ENCODE measurements at regions not wholly inside any gene's neighbourhood (a gene's known extent, or its start where the extent isn't known, plus 50 kb on each side); places are given as distances from the start of the nearest gene placed in this dataset.

DNA sequence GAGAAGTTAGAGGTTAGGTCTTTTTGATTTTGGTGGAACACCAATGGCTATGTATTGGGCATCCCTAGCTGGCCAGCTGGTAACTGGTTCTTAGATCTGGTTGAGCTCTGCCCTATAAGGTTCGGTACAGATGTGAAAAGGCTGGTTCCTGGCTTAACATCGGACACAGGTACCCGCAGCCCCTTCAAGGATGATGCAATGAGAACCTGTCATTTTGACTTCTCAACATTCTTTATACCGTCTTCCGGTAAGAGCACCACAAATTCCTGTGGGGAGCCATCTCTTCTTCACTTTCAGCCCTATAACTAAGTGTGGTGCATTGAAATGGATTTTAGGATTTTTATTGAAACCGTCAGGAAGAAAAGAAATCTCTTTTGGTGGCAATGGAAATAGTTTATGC is 222.8 kb downstream of the ADAMTS9 start:
- intact Hi-C loops (cut with micrococcal nuclease), result no loop called here

DNA sequence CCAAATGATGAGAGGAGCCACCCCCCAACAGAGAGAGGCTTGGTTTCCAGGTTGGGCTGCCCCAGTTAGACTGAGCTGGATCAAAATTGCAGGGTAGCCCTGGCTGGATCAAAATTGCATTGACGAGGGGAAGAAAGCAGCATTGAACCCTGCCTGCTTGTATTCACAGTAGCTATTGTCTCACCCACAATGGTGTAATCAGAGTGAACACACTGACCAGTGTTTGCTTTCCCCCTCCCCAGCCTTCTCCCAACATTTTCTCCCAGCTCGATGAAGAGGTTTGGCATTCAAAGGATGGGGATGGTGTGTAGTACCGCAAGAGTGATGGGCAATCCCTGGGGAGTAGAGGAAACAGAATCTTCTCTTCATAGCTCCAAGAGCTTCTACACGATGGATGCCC is 223.8 kb downstream of the ADAMTS9 start:
- intact Hi-C loops (cut with micrococcal nuclease), result loop anchor here (2.0 kb wide), 1 partner anchor 433 kb away; no protein-coding TSS in a partner anchor

DNA sequence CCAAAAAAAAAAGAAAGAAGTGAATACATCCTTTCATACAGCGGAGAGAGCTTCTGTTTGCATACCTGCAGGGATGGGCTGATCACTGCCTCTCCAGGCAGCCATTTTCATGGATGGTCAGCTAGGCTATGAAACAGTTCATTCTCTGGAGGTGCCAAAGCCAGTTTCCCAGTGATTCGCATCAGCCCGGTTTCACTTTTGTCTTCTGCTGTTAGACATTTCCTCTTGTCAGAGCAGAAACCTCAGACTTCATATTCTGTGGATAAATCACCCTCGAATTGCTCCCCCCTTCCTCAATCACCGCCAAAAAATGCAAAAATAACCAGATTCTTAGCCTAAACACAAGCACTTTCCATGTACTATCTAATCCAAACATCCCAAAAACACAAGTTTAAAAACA is 225.6 kb downstream of the ADAMTS9 start:
- intact Hi-C loops (cut with micrococcal nuclease), result loop anchor here (2.0 kb wide), 1 partner anchor 431 kb away; no protein-coding TSS in a partner anchor

DNA sequence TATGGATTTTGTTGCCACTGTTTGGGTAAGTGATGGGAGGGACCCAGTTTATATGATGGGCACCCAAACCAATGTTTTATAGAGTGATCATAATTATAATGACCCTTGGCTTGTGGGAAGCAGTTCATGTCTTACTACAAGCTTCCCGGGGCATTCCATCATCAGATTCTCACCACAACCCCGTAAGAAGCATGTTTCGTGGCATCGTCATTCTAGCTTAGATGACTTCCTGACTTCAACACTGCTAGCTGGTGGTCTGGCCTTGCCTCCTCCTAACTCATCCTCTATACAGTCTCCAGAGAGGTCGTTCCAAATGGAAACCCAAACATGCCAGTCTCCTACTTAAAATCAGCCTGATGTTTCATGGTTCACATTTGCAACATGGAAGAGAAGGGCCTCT is 226.9 kb downstream of the ADAMTS9 start:
- intact Hi-C loops (cut with micrococcal nuclease), result no loop called here

DNA sequence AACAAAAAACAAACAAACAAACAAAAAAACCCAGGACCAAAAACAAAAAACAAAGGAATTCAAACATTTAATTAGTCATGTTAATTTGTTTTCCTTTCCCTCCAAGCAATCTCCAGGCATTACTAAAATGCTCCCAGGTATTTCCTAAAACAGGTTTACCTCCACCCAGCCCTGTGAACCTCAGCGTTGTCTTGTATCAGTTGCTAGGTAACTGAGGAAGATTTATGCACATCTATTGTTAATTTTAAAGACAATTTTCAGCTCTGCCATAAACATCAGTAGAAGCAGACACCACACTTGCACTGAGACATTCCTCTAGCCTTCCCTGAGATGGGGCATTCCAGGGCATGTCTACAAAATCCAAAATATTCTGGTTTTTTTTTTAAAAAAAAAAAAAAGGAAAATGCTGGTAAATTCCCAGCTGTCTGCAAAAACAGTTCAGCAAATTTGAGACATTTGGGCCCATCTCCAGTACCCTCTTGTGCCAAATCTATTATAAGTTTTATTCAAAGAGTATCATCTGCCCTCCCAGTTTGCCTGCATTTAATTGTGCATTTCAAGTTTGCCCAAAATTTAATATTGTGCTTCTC is 227.6 kb downstream of the ADAMTS9 start:
- intact Hi-C loops (cut with micrococcal nuclease), result no loop called here

DNA sequence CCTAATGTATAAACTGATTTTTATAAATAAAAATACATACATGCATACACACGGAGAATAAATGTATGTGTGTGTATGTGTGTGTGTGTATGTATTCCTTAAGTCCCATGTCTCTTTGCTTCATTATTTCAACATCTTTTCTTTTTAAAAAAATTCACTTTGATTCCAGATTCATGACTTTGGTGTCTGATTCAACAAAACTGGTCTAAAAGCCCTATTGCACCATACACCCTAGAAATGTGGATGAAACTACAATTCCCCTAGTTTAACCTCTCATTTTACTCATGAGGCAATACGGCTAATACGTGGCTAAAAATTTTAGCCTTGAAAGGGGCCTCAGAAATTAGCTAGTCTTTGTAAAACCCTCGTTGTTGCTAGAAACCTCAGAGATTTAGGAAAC is 228.1 kb downstream of the ADAMTS9 start:
- intact Hi-C loops (cut with micrococcal nuclease), result no loop called here

DNA sequence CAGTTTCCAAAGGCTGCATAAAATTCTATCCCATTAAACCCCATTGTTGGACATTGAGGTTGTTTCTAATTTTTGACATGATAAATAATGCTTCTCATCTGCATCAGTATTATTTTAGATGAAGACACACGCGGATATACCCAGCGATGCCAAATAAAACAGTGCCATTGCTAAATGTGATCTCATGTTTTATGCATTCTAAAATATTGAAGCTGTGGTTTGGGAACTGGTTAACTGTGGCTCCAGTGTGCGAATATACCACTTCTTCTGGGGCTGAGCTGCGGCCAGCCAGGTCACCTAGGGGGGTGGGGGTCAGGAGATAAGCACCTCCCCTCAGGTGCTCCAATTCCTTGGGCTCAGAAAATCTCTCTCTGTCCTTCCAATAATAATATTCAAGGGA is 230.0 kb downstream of the ADAMTS9 start:
- intact Hi-C loops (cut with micrococcal nuclease), result no loop called here

DNA sequence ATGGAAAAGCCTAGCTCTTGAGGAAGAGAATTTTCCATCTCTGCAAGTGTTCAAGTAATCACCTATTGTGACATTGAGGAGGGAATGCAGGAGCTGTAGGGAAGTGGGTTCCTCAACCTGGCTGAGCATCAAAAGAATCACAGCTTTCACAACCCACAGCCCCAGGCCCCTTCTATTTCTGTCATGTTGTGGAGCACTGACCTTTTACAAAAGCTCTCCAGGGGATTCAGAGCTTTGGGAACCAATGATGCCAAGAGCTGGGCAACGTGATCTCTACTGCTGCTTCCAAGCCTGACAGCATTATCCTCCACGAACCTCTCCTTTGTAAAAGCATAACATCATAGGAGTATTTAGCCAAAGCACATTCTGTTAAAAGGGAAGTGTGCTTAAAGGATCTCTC is 231.1 kb downstream of the ADAMTS9 start:
- intact Hi-C loops (cut with micrococcal nuclease), result no loop called here

DNA sequence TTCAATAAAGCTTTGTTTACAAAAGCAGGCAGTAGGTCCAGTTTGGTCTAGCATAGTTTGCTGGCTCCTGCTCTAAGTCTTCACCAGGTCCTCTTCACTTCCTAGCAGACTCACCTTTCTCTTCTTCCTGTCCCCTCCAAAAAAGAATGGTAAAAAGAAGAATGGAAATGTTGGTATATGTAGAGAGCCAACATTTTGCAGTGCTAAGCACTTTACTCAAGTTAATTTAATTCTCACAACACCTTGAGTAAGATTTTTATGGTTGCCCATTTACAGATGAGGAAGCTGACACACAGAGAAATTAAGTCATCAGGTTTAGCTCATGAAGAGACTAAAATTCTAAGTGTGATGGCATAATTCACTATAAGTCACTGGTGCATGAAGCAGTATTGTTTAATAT is 230.1 kb upstream of the PRICKLE2 start:
- intact Hi-C loops (cut with micrococcal nuclease), result no loop called here

DNA sequence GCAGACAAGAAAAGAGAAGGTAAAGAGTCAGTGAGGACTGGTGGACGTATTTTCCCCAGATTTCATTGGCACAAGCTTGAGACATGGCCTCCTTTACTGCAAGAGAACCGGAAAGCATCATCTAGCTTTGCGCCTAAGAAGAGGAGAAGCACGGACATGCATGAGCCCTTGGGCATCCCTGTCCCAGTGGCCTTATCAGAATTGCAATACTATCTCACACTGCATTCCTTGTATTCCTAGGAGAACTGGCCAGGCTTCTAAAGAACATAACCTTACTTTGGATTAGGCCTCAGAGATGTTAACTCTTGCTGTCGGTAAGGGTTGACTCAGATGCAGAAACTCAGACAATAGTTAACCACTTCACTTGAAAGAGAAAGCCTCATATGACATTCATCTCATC is 229.5 kb upstream of the PRICKLE2 start:
- intact Hi-C loops (cut with micrococcal nuclease), result loop anchor here (1.0 kb wide), 1 partner anchor 33 kb away; no protein-coding TSS in a partner anchor

DNA sequence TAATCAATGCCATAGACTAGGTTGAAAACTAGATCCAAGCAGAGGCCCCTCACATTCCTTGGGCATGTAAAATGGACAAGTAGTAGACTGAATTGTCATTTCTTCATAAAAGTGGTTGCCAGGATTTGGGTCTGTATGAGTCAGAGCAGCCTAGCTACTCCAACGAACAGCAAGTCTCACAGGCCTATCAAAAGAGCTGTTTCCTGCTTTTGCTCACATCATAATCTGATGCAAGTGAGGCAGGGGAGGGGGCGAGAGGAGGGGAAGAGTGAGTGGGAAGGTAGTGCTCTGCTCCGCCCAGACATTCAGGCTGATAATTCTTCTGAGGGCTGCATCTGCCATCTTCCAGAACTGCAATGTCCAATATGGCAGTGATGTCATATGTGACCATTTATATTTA is 228.9 kb upstream of the PRICKLE2 start:
- intact Hi-C loops (cut with micrococcal nuclease), result loop anchor here (1.0 kb wide), 1 partner anchor 33 kb away; no protein-coding TSS in a partner anchor

DNA sequence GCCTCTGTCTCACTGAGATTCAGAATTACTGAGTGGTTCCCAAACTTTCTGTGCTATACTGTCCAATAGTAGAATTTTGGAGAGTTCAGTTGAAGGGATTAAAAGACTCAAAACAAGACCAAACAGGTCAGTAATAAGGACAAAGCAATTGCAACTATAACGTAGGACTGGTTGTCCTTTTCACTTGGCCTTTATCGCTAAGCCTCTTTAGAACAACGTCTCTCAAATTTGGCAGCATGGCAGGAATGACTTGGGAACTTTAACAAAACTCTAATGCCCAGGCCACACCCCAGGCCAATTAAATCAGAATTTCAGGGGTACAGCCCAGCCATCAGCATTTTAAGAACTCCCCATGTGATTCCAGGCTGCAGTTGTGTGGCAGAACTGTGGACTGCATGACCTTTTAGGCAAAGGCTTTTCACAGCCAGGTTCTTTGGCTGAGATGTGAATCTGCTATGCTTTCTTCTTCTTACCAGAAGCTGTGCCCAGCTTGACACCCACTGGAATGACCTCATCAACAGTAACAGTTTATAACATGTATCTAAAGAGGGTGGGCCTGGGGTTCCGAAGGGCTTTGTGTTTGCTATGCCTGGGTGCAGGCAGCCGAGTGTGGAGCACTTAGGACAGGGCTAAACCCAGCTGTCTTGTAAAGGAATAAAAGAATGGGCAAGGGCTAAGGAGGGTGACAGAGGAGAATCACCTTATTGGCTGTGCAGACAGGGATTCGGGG is 226.2 kb upstream of the PRICKLE2 start:
- intact Hi-C loops (cut with micrococcal nuclease), result no loop called here

DNA sequence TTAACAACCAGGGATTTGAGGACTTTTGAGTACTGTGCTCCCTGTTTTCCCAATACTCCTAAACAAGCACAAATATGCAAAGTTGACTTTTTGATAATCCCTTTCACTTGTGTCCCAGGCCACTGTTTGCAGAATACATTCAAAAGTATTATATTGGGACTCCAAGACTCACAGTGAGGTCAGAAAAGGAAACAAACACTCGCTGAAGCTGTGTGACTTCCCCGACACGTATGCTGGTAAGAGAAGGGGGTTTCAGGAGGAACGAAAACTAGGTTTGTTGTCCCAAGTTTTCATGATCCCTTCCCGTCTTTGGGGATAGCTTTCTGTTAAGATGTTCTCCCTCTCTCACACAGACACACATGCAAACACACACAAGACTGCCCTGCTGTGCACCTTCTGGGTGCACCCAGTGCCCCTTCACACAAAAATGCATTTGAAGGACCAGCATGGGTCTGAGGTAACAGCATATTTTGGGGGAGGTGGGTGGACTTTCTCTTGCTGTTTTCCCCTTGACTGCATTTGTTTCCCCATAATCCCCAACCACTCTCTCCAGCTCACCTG is 225.2 kb upstream of the PRICKLE2 start:
- intact Hi-C loops (cut with micrococcal nuclease), result no loop called here

DNA sequence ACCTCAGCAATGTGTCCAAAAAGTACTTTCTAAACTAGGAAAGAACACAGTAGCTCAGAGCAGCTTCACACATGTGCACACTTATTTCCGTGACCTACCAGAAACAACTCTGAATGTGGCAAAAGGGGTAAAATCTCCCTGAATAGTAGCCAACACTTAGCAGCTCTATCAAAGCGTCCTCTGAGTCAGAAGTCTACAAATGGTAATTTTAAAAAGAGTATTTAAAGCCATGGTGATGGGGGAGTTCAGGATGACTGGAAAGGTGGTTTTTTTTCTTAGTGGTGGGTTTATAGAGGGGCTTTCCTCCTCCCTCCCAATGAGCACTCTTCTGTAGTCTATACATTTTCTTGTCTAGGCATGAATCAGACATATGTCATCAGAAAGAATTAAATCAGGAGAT is 223.8 kb upstream of the PRICKLE2 start:
- intact Hi-C loops (cut with micrococcal nuclease), result no loop called here

DNA sequence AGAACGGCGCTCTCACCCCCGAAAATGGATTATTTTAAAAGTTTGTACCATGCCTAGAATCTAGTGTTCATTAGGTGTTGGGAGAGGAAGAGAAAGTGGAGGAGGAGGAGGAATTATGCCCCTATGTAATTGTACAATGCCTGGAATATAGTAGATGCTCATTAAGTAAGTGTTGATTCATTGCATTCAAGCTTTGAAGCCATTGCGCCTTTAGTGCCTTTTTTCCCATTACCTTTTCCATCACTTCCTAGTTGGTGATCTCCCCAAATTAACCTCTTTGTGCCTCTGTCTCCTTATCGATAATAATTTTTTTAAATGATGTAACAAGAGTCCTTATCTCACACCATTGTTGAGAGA is 220.7 kb upstream of the PRICKLE2 start:
- intact Hi-C loops (cut with micrococcal nuclease), result no loop called here

DNA sequence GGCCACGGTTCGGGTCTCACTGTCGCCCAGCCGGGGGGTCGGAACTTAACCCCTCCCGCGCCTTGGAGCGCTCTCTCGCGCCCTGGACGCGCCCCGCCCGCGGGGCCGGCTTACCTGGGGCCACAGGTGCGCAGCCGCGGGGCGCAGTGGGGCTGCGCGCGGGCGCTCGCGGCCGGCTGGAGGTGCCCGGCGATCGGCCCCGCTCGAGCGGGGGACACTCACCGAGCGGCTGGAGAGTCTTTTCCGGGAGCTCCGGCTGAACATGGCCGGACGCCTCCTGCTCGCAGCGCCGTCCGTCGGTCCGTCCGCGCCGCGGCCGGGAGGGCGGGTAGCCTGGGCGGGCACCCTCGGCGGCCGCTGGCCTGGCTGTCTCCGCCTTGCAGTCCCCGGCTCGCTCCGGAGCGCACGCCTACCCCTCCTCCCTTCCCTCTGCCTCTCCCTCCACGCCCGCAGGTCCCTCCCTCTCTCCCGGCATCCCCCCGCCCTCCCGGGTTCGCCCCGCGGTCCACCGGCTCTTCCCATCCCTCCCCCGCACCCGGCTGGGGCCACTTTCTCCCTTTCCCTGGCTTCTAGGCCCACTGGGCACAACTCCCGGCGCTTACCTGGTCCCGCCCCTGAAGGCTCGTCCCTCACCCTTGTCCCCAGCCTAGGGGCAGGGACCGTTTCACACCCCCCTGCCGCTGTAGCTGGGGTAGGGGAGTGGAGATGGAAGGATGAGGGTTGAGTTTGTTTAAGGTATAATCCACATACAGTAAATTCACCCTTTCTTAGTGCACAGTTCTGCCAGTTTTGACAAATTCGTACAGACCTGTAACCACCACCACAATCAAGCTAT is 220.1 kb upstream of the PRICKLE2 start:
- intact Hi-C loops (cut with micrococcal nuclease), result no loop called here

DNA sequence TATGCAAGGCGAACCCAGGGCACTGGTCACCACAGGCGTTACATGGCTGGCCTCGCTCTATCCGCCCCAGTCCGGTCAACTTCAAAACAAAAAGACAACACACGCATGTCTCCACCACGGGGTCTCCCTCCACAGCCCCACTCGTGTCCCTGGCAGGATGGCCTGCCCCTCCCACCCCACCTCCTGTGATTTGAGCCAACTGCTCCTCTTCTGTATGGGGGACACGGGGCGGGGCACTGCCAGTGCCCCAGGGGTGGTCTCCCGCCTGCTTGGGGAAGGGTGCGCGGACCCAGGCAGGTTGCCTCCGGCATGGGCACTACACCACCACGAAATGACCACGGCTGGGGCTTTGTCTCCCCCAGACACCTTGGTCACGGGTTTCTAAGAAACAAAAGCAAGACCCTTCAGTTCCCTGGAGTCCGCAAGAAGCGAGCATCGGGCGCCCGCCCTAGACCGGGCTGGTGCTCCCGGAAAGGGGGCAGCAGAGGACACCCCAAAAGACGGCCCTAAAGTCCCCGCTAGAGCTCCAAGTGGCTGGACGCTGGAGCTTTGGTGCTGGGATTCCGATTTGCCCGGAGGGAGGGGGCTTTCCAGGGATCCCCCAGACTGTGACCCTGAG is 219.3 kb upstream of the PRICKLE2 start:
- intact Hi-C loops (cut with micrococcal nuclease), result no loop called here

DNA sequence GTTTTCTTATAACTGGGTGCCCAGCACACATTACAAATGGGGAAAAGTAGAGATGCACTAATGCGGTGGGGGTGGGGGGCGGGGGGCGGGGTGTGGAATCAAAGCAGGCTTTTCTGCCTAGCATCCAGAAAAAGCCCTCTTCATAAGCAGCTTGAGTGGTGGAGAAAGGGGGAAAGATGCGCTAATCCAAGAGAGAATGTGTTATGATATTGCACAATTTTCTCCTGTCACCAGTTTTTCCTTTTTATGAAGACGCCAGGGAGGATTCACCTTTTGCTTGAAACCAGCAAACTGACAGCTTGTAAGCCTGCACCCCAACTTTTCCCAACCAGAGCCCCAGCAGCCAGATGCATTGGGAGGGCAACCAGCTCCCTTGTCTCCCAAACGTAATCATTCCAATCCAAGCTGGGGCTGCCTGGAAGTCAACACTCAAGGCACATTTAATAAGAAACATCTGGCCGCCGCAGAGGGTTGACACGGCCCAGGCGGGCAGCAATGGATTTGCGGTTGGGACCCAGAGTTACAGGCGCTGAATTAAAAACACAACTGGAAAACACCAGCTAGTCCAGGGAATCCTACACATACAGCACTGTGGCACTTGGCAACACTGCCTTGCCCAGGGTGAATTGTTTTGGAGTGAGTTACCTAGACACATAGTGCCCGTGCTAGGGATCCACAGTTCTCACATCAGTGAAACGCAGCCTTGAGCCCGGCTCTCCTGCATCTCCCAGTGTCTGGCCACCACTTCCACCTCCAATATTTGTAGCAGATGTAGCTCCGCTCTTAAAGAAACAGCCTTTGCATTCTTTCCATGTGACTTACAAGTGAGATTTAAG is 218.5 kb upstream of the PRICKLE2 start:
- intact Hi-C loops (cut with micrococcal nuclease), result no loop called here

DNA sequence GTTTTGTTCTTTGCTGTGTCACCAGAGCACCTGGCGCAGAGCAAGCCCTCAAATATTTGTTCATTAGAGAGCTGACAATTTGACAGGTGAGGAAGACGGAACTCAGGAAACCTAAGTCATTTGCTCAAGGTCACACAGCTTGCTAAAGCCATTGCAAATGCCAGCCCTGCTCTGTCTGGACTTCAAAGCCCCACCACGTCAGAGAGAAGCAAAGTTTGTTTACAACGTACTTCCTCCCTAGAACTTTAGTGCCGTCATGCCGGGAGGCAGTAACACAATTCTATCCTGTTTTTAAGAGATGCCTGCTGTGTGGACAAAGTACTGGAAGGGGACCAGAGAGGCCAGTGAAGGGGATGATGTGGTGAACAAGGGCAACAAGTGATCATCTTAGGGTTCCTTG is 216.6 kb upstream of the PRICKLE2 start:
- intact Hi-C loops (cut with micrococcal nuclease), result no loop called here

DNA sequence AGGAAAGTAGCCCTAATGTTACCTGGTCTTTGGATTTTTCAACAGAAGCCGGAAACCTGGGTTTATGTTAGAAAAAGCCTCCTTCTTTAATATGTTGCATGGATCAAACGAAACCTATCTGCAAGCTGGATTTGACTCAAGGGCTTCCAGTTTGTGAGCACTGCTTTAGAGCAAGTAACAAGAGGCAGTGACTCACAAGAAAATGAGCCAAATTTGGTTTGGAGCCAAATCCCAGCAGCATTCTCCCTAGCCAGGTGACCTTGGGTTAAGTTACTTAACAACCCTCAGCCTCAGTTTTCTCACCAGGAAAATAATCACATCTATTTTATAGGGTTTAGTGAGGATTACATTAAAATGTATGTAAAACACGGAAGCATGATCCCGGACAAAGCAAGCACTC is 215.2 kb upstream of the PRICKLE2 start:
- intact Hi-C loops (cut with micrococcal nuclease), result no loop called here

DNA sequence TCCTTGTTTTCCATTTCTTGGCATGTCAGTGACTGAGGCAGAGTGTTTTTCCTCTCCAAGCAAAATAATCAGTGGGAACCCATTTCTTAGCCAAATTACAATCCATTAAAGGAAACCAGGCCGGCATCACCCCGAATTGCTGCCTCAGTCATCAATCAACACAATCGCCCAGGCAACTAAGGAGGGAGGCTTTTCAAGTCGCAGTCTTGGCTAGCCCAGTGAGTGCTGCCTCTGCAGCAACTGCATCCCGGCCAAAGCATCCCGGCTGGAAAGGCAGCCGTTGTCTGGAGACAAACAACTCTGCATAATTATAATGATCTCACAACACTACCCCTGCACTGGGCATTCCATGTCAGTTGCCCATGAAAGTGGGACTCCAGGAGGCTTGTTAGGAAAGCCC is 213.5 kb upstream of the PRICKLE2 start:
- intact Hi-C loops (cut with micrococcal nuclease), result no loop called here

Measured in T-helper 2 cell treated with Interferon-gamma antibody and Interleukin-4, amounts not matched to agents 100 ng/mL and 5 ng/mL, for 36 hours (primary cell).